Cardiac muscle cell (in vitro differentiated cells and primary cell): ENCODE measurements at regions not wholly inside any gene's neighbourhood (a gene's known extent, or its start where the extent isn't known, plus 50 kb on each side); places are given as distances from the start of the nearest gene placed in this dataset.

Source experiments
- DNase-seq, 2 donors: peaks; one replicate each; pipeline versions ENCODE4 v3.0.0 to v3.0.0-alpha.2; 2010 to 2017; ENCODE audit warnings: low read depth in 1 of 2, low spot score in 1 of 2
- H3K27ac ChIP-seq: fragments of 200-600 bp; sonication (generic); 2 replicates; pipeline ENCODE4 v1.5.1; 2016
- H3K27me3 ChIP-seq: fragments of 200-600 bp; sonication (generic); 2 replicates; pipeline ENCODE4 v1.6.0; 2016; ENCODE audit warnings: control low read depth
- H3K36me3 ChIP-seq: fragments of 200-600 bp; sonication (generic); 2 replicates; pipeline ENCODE4 v1.5.1; 2016; ENCODE audit warnings: control low read depth
- H3K4me1 ChIP-seq: fragments of 200-600 bp; sonication (generic); 2 replicates; pipeline ENCODE4 v1.8.1; 2017; ENCODE audit warnings: low read depth, mild to moderate bottlenecking, mixed run types
- H3K4me3 ChIP-seq: fragments of 200-600 bp; sonication (generic); 2 replicates; pipeline ENCODE4 v1.5.1; 2016; ENCODE audit warnings: mild to moderate bottlenecking
- H3K9me3 ChIP-seq: fragments of 200-600 bp; sonication (generic); 2 replicates; pipeline ENCODE4 v1.5.1; 2017; ENCODE audit warnings: low read depth, mild to moderate bottlenecking, control low read depth
- TF ChIP-seq, protein P1 (sequence below): IDR thresholded peaks from 2 replicates; pipeline ENCODE4 v1.5.1; 2012; ENCODE audit warnings: low read depth, mild to moderate bottlenecking, low read length

- Histone ChIP-seq H3K9me3 (no peaks in the 10 kb centered on the region), H3K4me3 (no peak overlapping the region), H3K27ac (no peak overlapping the region), H3K27me3 (no peaks in the 10 kb centered on the region), H3K36me3 (no peaks in the 10 kb centered on the region), H3K4me1 (no peaks in the 10 kb centered on the region)
- TF ChIP-seq, protein P1, sequence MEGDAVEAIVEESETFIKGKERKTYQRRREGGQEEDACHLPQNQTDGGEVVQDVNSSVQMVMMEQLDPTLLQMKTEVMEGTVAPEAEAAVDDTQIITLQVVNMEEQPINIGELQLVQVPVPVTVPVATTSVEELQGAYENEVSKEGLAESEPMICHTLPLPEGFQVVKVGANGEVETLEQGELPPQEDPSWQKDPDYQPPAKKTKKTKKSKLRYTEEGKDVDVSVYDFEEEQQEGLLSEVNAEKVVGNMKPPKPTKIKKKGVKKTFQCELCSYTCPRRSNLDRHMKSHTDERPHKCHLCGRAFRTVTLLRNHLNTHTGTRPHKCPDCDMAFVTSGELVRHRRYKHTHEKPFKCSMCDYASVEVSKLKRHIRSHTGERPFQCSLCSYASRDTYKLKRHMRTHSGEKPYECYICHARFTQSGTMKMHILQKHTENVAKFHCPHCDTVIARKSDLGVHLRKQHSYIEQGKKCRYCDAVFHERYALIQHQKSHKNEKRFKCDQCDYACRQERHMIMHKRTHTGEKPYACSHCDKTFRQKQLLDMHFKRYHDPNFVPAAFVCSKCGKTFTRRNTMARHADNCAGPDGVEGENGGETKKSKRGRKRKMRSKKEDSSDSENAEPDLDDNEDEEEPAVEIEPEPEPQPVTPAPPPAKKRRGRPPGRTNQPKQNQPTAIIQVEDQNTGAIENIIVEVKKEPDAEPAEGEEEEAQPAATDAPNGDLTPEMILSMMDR, result no peak
- DNase-seq, result no peak
Measured at GRCh38 chr7:32379510-32380112, 110.6 kb downstream of the LSM5 start.

DNA sequence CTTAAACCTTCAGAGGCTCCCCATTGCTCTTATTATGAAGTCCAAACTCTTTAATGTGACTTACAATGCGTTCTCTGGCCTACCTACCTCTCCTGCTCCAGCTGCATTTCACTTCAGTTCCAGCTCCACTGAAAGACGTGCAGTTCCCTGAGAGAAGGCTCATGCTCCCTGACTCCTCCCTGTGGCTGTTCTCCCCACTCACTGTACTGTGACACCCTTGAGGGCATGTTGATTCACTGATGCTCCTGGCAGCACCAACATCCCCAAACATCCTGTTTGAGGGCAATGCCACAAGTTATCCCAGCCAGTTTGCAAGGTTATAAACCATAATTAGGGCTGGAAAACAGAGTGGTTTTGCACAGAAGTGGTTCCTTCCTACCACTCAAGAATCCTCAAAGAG, 111.2 kb downstream of the LSM5 start:
- Histone ChIP-seq H3K4me1 (no peaks in the 10 kb centered on the region), H3K36me3 (no peaks in the 10 kb centered on the region), H3K27ac (no peak overlapping the region), H3K9me3 (no peaks in the 10 kb centered on the region), H3K27me3 (no peaks in the 10 kb centered on the region), H3K4me3 (no peak overlapping the region)
- TF ChIP-seq, protein P1, result no peak
- no peak for DNase-seq

DNA sequence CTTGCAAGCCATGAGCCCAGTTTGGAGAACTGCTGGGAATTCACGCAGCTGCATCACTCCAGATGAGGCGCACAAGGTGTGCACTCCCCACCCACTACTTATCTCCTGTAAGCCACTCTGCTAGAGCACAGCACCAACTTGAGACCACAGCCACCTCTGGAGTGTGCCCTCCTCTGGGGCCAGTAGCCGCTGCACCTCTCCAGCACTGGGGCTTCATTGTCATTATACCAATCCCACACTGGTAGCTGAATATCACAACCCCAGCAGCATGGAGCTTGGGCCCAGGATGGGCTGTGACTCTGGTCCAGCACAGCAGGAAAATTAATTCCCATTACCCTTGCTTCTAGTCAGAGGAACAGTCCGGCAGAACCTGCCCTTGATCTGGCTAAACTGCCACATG, 125.6 kb downstream of the LSM5 start:
- Histone ChIP-seq H3K27ac (no peak overlapping the region), H3K4me3 (no peak overlapping the region), H3K9me3 (no peaks in the 10 kb centered on the region), H3K36me3 (no peaks in the 10 kb centered on the region), H3K4me1 (no peaks in the 10 kb centered on the region), H3K27me3 (peaks cover 10% of the 10 kb centered on the region)
- TF ChIP-seq, protein P1, result no peak
- no peak for DNase-seq

GRCh38 chr7:32360127-32360526, 130.1 kb downstream of the LSM5 start:
- Histone ChIP-seq H3K4me3 (no peak overlapping the region), H3K4me1 (no peaks in the 10 kb centered on the region), H3K27me3 (peaks cover 10% of the 10 kb centered on the region), H3K27ac (no peak overlapping the region), H3K9me3 (no peaks in the 10 kb centered on the region), H3K36me3 (no peaks in the 10 kb centered on the region)
- TF ChIP-seq, protein P1, result no peak
- DNase-seq, result no peak

DNA sequence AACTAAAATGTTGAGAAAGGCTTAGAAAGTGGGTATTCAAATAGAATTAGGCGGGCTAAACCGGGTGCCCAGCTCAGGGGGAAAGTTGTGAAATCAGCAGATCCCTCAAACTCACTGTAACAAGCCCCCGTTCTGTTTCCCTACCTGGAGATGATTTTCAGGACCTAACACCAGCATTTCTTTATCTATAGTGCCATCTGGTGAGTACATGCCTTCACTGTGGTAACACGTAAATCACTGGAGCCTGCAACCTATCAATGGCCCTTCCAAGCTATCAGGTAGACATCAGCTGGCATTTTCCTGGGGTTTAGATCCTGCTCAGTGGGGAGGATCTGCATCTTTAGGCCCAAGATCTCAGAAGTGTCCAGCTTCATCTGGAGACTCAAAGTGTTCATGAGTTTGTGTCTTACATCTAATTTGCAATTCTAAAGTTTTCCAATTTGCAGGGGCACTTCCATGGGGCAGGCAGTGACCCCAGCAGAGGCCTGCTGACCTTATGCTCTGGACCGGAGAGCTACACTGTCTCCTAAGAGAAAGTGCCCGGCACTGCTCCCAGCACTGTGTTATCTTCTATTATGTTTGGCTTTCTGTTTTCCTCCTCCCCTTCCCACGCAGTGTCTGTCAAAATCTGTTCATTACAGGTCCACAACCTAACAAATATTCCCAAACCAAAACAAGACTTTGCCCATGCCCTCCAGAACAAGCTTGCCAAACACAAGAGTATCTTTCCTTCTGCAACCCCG, 132.5 kb downstream of the LSM5 start:
- Histone ChIP-seq H3K4me3 (no peak overlapping the region), H3K27ac (no peak overlapping the region), H3K36me3 (no peaks in the 10 kb centered on the region), H3K4me1 (no peaks in the 10 kb centered on the region), H3K9me3 (no peaks in the 10 kb centered on the region), H3K27me3 (no peaks in the 10 kb centered on the region)
- TF ChIP-seq, protein P1, result no peak
- no peak for DNase-seq
